Fibroblast of skin of left quadriceps (primary cell): ENCODE measurements at regions not wholly inside any gene's neighbourhood (a gene's known extent, or its start where the extent isn't known, plus 50 kb on each side); places are given as distances from the start of the nearest gene placed in this dataset.

Experiments used
- DNase-seq, 2 experiments: peaks; one replicate each; pipeline ENCODE4 v3.0.0-alpha.2; 2013; ENCODE audit warnings: low read depth in 2 of 2

- no peak for DNase-seq
Observed at GRCh38 chr10:57023626-57024025, 662.6 kb upstream of the ZWINT start.

- no peak for DNase-seq
Observed at GRCh38 chr10:57018452-57018851, 657.4 kb upstream of the ZWINT start.

GRCh38 chr10:57017356-57018037 is 656.4 kb upstream of the ZWINT start:
- no peak for DNase-seq

GRCh38 chr10:57015595-57016318 is 654.7 kb upstream of the ZWINT start:
- DNase-seq, result no peak

- DNase-seq, result no peak
Observed at GRCh38 chr10:57015187-57015586, 654.1 kb upstream of the ZWINT start.

- no peak for DNase-seq
Observed at GRCh38 chr10:57014758-57015157, 653.7 kb upstream of the ZWINT start.

- DNase-seq, result no peak
Observed at GRCh38 chr10:57008189-57008588, 647.1 kb upstream of the ZWINT start.

- DNase-seq, result no peak
Observed at GRCh38 chr10:56991591-56992069, 630.6 kb upstream of the ZWINT start.

- DNase-seq, result no peak
Observed at GRCh38 chr10:56975513-56975912, 614.5 kb upstream of the ZWINT start.

- no peak for DNase-seq
Observed at GRCh38 chr10:56973766-56974165, 612.7 kb upstream of the ZWINT start.

GRCh38 chr10:56943221-56943755 is 582.2 kb upstream of the ZWINT start:
- DNase-seq, result no peak

- no peak for DNase-seq
Observed at GRCh38 chr10:56934515-56934914, 573.5 kb upstream of the ZWINT start.

- no peak for DNase-seq
Observed at GRCh38 chr10:56928714-56929113, 567.7 kb upstream of the ZWINT start.

GRCh38 chr10:56927701-56928100 is 566.6 kb upstream of the ZWINT start:
- DNase-seq, result no peak

GRCh38 chr10:56920601-56921261 is 559.7 kb upstream of the ZWINT start:
- no peak for DNase-seq

GRCh38 chr10:56912043-56912442 is 551.0 kb upstream of the ZWINT start:
- no peak for DNase-seq

- no peak for DNase-seq
Observed at GRCh38 chr10:56905051-56905450, 544.0 kb upstream of the ZWINT start.

GRCh38 chr10:56902554-56902953 is 541.5 kb upstream of the ZWINT start:
- no peak for DNase-seq

GRCh38 chr10:56895306-56895705 is 534.2 kb upstream of the ZWINT start:
- no peak for DNase-seq

- no peak for DNase-seq
Observed at GRCh38 chr10:56881218-56881617, 520.2 kb upstream of the ZWINT start.

GRCh38 chr10:56880606-56881005 is 519.5 kb upstream of the ZWINT start:
- DNase-seq, result no peak

- no peak for DNase-seq
Observed at GRCh38 chr10:56874950-56875349, 513.9 kb upstream of the ZWINT start.
